ENCODE measurements at regions not wholly inside any gene's neighbourhood (a gene's known extent, or its start where the extent isn't known, plus 50 kb on each side); places are given as distances from the start of the nearest gene placed in this dataset.
"Not testable (repeated sequence)": the region's sequence is repeated elsewhere in the genome, so short reads cannot be mapped to it uniquely, and the experiment has no call there.

- TF ChIP-seq, protein P1, sequence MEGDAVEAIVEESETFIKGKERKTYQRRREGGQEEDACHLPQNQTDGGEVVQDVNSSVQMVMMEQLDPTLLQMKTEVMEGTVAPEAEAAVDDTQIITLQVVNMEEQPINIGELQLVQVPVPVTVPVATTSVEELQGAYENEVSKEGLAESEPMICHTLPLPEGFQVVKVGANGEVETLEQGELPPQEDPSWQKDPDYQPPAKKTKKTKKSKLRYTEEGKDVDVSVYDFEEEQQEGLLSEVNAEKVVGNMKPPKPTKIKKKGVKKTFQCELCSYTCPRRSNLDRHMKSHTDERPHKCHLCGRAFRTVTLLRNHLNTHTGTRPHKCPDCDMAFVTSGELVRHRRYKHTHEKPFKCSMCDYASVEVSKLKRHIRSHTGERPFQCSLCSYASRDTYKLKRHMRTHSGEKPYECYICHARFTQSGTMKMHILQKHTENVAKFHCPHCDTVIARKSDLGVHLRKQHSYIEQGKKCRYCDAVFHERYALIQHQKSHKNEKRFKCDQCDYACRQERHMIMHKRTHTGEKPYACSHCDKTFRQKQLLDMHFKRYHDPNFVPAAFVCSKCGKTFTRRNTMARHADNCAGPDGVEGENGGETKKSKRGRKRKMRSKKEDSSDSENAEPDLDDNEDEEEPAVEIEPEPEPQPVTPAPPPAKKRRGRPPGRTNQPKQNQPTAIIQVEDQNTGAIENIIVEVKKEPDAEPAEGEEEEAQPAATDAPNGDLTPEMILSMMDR (IDR thresholded peaks at IDR 0.05; ENCODE audit: low read depth, low read length), result no peak
- no peak overlapping the region for H3K4me3 ChIP-seq (ENCODE audit: low read depth, low read length)
Measured at GRCh38 chr9:625613-626012, 215.9 kb upstream of the DMRT1 start.

DNA sequence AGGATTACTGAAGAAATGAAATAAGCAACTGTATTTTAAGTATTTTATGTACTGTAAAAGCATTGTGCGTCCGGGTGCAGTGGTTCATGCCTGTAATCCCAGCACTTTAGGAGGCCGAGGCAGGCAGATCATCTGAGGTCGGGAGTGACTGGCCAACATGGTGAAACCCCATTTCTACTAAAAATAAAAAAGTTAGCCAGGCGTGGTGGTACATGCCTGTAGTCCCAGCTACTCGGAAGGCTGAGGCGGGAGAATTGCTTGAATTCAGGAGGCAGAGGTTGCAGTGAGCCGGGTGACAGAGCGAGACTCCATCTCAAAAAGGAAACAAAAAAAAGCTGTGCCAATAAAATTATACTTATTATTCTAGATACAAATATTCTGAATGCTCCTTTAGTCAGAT, 215.4 kb upstream of the DMRT1 start:
- H3K4me3 ChIP-seq (ENCODE audit: low read depth, low read length), result not testable (repeated sequence)

DNA sequence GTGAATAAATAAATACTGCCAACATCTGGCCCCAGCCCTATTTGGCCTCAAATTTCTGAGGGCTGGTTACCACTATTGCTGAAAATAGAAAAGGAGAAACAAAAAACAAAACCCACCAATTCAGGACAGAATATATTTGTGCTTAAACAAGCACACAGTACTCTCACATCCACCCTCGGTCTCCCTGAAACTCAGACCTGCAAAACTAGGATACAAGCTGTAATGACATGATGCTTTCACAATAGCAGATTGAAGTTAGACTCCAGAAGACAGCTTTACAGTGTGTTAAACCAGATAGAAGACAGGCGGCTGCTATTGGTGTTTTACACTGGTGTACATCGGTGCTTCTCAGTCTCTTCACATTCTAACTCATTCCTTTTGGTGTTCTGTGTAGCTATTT, 214.9 kb upstream of the DMRT1 start:
- TF ChIP-seq, protein P1 (IDR thresholded peaks at IDR 0.05; ENCODE audit: low read depth, low read length), result no peak
- H3K4me3 ChIP-seq (ENCODE audit: low read depth, low read length), result no peak overlapping the region

DNA sequence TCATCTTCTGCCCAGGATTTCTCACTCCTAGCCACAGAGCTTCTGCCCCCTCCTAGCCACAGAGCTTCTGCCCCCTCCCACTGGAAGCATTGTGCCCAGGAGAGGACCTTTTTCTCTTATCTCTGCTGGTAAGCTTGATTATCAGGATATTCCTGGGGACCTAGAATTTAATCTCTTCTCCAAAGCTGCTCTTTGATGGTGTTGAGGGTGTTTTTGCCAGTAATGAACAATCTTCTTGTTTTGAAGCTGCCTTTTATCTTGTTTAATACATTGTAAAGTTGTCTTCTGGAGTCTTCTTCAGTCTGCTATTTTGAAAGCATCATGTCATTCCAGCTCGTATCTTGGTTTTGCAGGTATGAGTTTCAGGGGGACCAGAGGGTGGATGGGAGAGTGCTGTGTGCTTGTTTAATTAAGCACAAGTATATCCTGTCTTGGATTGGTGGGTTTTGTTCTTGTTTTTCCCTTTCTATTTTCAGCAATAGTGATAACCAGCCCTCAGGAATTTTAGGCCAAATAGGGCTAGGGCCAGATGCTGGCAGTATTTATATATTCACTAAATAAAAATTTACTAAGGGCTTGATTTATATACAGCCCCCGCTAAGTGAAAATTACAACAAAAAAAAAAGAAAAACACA, 214.0 kb upstream of the DMRT1 start:
- H3K4me3 ChIP-seq (ENCODE audit: low read depth, low read length), result no peak overlapping the region
- TF ChIP-seq, protein P1 (IDR thresholded peaks at IDR 0.05; ENCODE audit: low read depth, low read length), result no peak

GRCh38 chr9:629146-629545, 212.4 kb upstream of the DMRT1 start:
- H3K4me3 ChIP-seq (ENCODE audit: low read depth, low read length), result no peak overlapping the region
- TF ChIP-seq, protein P1 (IDR thresholded peaks at IDR 0.05; ENCODE audit: low read depth, low read length), result no peak

DNA sequence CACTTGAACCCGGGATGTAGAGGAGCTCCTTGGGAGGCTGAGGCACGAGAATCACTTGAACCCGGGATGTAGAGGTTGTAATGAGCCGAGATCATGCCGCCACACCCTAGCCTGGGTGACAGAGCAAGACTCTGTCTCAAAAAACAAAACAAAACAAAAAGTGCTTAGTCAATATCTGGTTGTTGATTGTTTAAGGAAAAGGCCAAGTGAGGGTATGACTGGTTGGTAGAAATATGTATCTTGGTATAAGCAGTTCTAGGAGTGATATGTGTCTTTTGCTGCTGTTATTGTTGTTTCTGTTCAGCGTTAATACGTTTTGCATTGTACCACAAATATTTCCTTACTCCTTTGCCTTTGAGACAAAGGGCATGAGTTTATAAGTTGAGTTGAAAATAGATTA, 210.7 kb upstream of the DMRT1 start:
- no peak overlapping the region for H3K4me3 ChIP-seq (ENCODE audit: low read depth, low read length)
- TF ChIP-seq, protein P1 (IDR thresholded peaks at IDR 0.05; ENCODE audit: low read depth, low read length), result no peak

DNA sequence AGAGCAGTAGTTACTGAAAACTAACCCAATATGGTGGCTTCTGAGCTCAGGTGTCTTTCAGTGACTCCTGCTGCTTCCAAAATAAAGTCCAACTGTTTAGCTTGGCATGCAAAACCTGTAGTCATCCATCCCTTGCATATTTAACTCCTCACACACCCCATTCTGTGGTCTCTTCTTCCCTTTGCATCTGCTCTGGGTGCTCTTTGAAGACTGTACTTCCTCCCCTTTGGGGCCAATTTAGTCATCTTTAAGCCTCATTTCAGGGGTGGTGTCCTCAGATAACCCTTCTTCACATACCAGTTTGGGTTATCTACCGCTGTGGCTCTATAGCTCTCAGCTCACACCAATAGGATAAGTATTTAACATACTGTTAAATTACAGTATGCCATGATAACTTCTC, 209.9 kb upstream of the DMRT1 start:
- TF ChIP-seq, protein P1 (IDR thresholded peaks at IDR 0.05; ENCODE audit: low read depth, low read length), result no peak

DNA sequence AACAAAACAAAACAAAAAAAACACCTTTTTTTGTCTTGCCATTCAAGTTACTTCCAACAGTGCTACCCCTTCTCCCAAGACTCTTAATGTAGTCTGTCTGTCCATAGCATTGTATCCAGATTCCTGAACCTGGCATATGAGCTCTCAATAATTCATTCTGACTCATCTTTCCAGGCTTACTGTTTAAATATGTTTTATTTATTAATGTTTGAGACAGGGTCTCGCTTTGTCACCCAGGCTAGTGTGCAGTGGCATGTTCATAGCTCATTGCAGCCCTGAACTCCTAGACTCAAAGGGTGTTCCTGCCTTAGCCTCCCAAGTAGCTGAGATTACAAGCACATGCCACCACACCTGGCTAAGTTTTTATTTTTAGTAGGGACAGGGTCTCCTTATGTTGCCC, 208.0 kb upstream of the DMRT1 start:
- H3K4me3 ChIP-seq (ENCODE audit: low read depth, low read length), result no peak overlapping the region
- TF ChIP-seq, protein P1 (IDR thresholded peaks at IDR 0.05; ENCODE audit: low read depth, low read length), result no peak

More for the DNA sequence above, 209.9 kb upstream of the DMRT1 start:
- H3K4me3 ChIP-seq (ENCODE audit: low read depth, low read length), result no peak overlapping the region
